Hepatocyte (in vitro differentiated cells): ENCODE measurements at regions not wholly inside any gene's neighbourhood (a gene's known extent, or its start where the extent isn't known, plus 50 kb on each side); places are given as distances from the start of the nearest gene placed in this dataset.

Source experiments
- DNase-seq: peaks from one replicate; pipeline ENCODE4 v3.0.0-alpha.2; 2016; ENCODE audit warnings: low spot score
- H2AFZ ChIP-seq: fragments of 200-600 bp; sonication (generic); 2 replicates; pipeline ENCODE4 v1.6.0; 2016; ENCODE audit warnings: antibody characterized with exemption, mild to moderate bottlenecking
- H3K27ac ChIP-seq: fragments of 200-600 bp; sonication (generic); 2 replicates; pipeline ENCODE4 v1.5.1; 2016; ENCODE audit warnings: mild to moderate bottlenecking
- H3K27me3 ChIP-seq: fragments of 200-600 bp; sonication (generic); 2 replicates; pipeline ENCODE4 v1.6.1; 2016
- H3K36me3 ChIP-seq: fragments of 200-600 bp; sonication (generic); replicated peaks from 2 replicates; pipeline ENCODE4 v1.5.1; 2016; ENCODE audit warnings: low read depth; ENCODE audit not compliant: insufficient read depth
- H3K4me1 ChIP-seq: fragments of 200-600 bp; sonication (generic); 2 replicates; pipeline ENCODE4 v1.5.1; 2016; ENCODE audit warnings: mild to moderate bottlenecking, moderate library complexity; ENCODE audit not compliant: insufficient read depth
- H3K4me2 ChIP-seq: fragments of 200-600 bp; sonication (generic); 2 replicates; pipeline ENCODE4 v1.6.0; 2016
- H3K4me3 ChIP-seq: fragments of 200-600 bp; sonication (generic); 2 replicates; pipeline ENCODE4 v1.5.1; 2016; ENCODE audit warnings: mild to moderate bottlenecking
- H3K79me2 ChIP-seq: fragments of 200-600 bp; sonication (generic); 2 replicates; pipeline ENCODE4 v1.6.0; 2017; ENCODE audit warnings: mild to moderate bottlenecking
- H3K9me2 ChIP-seq: fragments of 200-600 bp; sonication (generic); replicated peaks from 2 replicates; pipeline ENCODE4 v1.6.0; 2017; ENCODE audit warnings: mild to moderate bottlenecking; ENCODE audit not compliant: insufficient read depth
- H3K9me3 ChIP-seq: fragments of 200-600 bp; sonication (generic); 2 replicates; pipeline ENCODE4 v1.5.1; 2016; ENCODE audit warnings: low read depth, mild to moderate bottlenecking
- H4K20me1 ChIP-seq: fragments of 200-600 bp; sonication (generic); 2 replicates; pipeline ENCODE4 v1.6.0; 2016; ENCODE audit warnings: mild to moderate bottlenecking; ENCODE audit not compliant: insufficient read depth, poor library complexity, severe bottlenecking
- EZH2 ChIP-seq: fragments of 200-600 bp; sonication (generic); IDR thresholded peaks from 2 replicates; pipeline ENCODE4 v1.6.1; 2016; ENCODE audit warnings: antibody characterized with exemption, mild to moderate bottlenecking, borderline replicate concordance
- EZH2phosphoT487 ChIP-seq: fragments of 200-600 bp; sonication (generic); IDR thresholded peaks from one replicate; pipeline ENCODE4 v1.6.1; 2018; ENCODE audit warnings: antibody characterized with exemption, mild to moderate bottlenecking, low read depth, moderate library complexity; ENCODE audit not compliant: unreplicated experiment, severe bottlenecking
- WGBS: methylation state at CpG from one replicate; pipeline ENCODE4 v1.1.6; 2016; ENCODE audit warnings: low lambda C conversion rate; ENCODE audit errors: missing lambda C conversion rate; 5-methylcytosine and 5-hydroxymethylcytosine counted together
- TF ChIP-seq, protein P1 (sequence below): fragments of 200-600 bp; sonication (generic); IDR thresholded peaks from 2 replicates; pipeline ENCODE4 v1.5.1; 2016; ENCODE audit warnings: antibody characterized with exemption, mild to moderate bottlenecking; ENCODE audit not compliant: poor library complexity

DNA sequence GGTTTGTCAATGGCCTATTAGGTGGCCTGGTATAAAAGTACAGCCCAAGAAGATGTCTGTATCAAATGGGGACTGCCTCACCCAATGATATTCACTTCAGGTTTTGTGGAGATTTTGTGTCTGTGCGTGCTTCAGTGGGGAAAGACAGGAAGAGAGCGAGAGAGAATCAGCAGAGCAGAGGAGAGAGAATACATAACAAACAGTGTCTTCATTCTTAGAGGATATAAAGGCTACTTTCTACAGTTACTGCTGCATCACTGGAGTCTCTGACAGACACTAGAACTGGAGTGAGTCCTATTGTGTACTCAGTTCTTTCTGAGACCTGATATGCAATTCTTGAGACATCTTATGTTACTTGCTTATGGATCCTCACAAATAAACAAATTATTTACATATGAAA, 115.0 kb downstream of the CASP12 start:
- H4K20me1 ChIP-seq, result no peaks in the 10 kb centered on the region
- no peak for DNase-seq
- 91% methylated on average over 2 of the region's 2 CpGs for WGBS
- H3K27ac ChIP-seq, result no peak overlapping the region
- no peaks in the 10 kb centered on the region for H3K79me2 ChIP-seq
- H3K9me3 ChIP-seq, result no peaks in the 10 kb centered on the region
- H3K4me3 ChIP-seq, result no peak overlapping the region
- TF ChIP-seq, protein P1, sequence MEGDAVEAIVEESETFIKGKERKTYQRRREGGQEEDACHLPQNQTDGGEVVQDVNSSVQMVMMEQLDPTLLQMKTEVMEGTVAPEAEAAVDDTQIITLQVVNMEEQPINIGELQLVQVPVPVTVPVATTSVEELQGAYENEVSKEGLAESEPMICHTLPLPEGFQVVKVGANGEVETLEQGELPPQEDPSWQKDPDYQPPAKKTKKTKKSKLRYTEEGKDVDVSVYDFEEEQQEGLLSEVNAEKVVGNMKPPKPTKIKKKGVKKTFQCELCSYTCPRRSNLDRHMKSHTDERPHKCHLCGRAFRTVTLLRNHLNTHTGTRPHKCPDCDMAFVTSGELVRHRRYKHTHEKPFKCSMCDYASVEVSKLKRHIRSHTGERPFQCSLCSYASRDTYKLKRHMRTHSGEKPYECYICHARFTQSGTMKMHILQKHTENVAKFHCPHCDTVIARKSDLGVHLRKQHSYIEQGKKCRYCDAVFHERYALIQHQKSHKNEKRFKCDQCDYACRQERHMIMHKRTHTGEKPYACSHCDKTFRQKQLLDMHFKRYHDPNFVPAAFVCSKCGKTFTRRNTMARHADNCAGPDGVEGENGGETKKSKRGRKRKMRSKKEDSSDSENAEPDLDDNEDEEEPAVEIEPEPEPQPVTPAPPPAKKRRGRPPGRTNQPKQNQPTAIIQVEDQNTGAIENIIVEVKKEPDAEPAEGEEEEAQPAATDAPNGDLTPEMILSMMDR, result no peak
- TF ChIP-seq EZH2, result no peak
- no peak for TF ChIP-seq EZH2phosphoT487
- no peaks in the 10 kb centered on the region for H3K36me3 ChIP-seq
- H3K9me2 ChIP-seq, result no peaks in the 10 kb centered on the region
- H3K4me2 ChIP-seq, result no peak overlapping the region
- no peaks in the 10 kb centered on the region for H3K4me1 ChIP-seq
- no peak overlapping the region for H2AFZ ChIP-seq
- no peaks in the 10 kb centered on the region for H3K27me3 ChIP-seq

GRCh38 chr11:104782377-104782754, 115.9 kb downstream of the CASP12 start:
- H3K4me2 ChIP-seq, result no peak overlapping the region
- TF ChIP-seq, protein P1, result no peak
- TF ChIP-seq EZH2phosphoT487, result no peak

GRCh38 chr11:104781719-104782376, 116.4 kb downstream of the CASP12 start:
- no peaks in the 10 kb centered on the region for H3K9me2 ChIP-seq
- no peaks in the 10 kb centered on the region for H3K79me2 ChIP-seq
- H3K36me3 ChIP-seq, result no peaks in the 10 kb centered on the region
- H3K4me1 ChIP-seq, result no peaks in the 10 kb centered on the region
- no peak overlapping the region for H2AFZ ChIP-seq
- H3K4me2 ChIP-seq, result no peak overlapping the region
- H3K27me3 ChIP-seq, result no peaks in the 10 kb centered on the region
- no peak overlapping the region for H3K4me3 ChIP-seq
- no peak for TF ChIP-seq EZH2
- WGBS, result 76% methylated on average over 4 of the region's 4 CpGs
- no peak for DNase-seq
- H3K9me3 ChIP-seq, result no peaks in the 10 kb centered on the region
- H3K27ac ChIP-seq, result no peak overlapping the region
- no peaks in the 10 kb centered on the region for H4K20me1 ChIP-seq

More at GRCh38 chr11:104782377-104782754, 115.9 kb downstream of the CASP12 start:
- 96% methylated on average over 1 of the region's 1 CpG for WGBS
- Histone ChIP-seq H2AFZ (no peak overlapping the region), H3K9me3 (no peaks in the 10 kb centered on the region), H3K9me2 (no peaks in the 10 kb centered on the region), H3K4me3 (no peak overlapping the region), H3K27ac (no peak overlapping the region), H3K4me1 (no peaks in the 10 kb centered on the region), H4K20me1 (no peaks in the 10 kb centered on the region), H3K36me3 (no peaks in the 10 kb centered on the region), H3K27me3 (no peaks in the 10 kb centered on the region), H3K79me2 (no peaks in the 10 kb centered on the region)
- DNase-seq, result no peak

GRCh38 chr11:104781037-104781436, 117.2 kb downstream of the CASP12 start:
- 79% methylated on average over 1 of the region's 1 CpG for WGBS
- no peaks in the 10 kb centered on the region for H3K79me2 ChIP-seq
- no peak overlapping the region for H2AFZ ChIP-seq
- TF ChIP-seq EZH2phosphoT487 (no peak), EZH2 (no peak)
- TF ChIP-seq, protein P1, result no peak
- no peak overlapping the region for H3K4me3 ChIP-seq
- no peak overlapping the region for H3K4me2 ChIP-seq
- H4K20me1 ChIP-seq, result no peaks in the 10 kb centered on the region
- H3K36me3 ChIP-seq, result no peaks in the 10 kb centered on the region
- DNase-seq, result no peak
- H3K9me2 ChIP-seq, result no peaks in the 10 kb centered on the region
- H3K27me3 ChIP-seq, result no peaks in the 10 kb centered on the region
- no peaks in the 10 kb centered on the region for H3K9me3 ChIP-seq
- H3K27ac ChIP-seq, result no peak overlapping the region
- H3K4me1 ChIP-seq, result no peaks in the 10 kb centered on the region
